Small intestine (tissue), 7 donors: ENCODE measurements at regions not wholly inside any gene's neighbourhood (a gene's known extent, or its start where the extent isn't known, plus 50 kb on each side); places are given as distances from the start of the nearest gene placed in this dataset.

ENCODE experiments used
- DNase-seq, 2 donors: peaks; one replicate each; pipeline versions ENCODE4 v3.0.0 to v3.0.0-alpha.2; 2013
- FAIRE-seq: peaks from 2 replicates; lab custom pipeline; 2012; peaks lifted over from hg19 to GRCh38; lab: Jason Lieb, UNC
- H3K27ac ChIP-seq, 3 donors: one replicate each; pipeline ENCODE4 v1.5.1; 2013; ENCODE audit warnings: low read length in 2 of 3, mild to moderate bottlenecking in 2 of 3, control low read depth in 1 of 3, inconsistent platforms in 1 of 3, low read depth in 1 of 3, moderate library complexity in 1 of 3
- H3K27me3 ChIP-seq, 3 donors: one replicate each; pipeline ENCODE4 v1.6.1; 2013; ENCODE audit warnings: low read length in 3 of 3, inconsistent platforms in 1 of 3; ENCODE audit not compliant: control insufficient read depth in 3 of 3, insufficient read depth in 3 of 3
- H3K36me3 ChIP-seq, 3 donors: one replicate each; pipeline ENCODE4 v1.6.1; 2013; ENCODE audit warnings: low read length in 3 of 3, inconsistent platforms in 1 of 3, low read depth in 1 of 3, mild to moderate bottlenecking in 1 of 3, moderate library complexity in 1 of 3; ENCODE audit not compliant: control insufficient read depth in 3 of 3, insufficient read depth in 2 of 3
- H3K4me1 ChIP-seq, 3 donors: one replicate each; pipeline ENCODE4 v1.6.1; 2013; ENCODE audit warnings: low read length in 2 of 3, inconsistent platforms in 1 of 3, low read depth in 1 of 3, mild to moderate bottlenecking in 1 of 3, moderate library complexity in 1 of 3; ENCODE audit not compliant: control insufficient read depth in 3 of 3, insufficient read depth in 2 of 3
- H3K4me3 ChIP-seq, 3 donors: one replicate each; pipeline ENCODE4 v1.5.1; 2013; ENCODE audit warnings: low read length in 3 of 3, control low read depth in 1 of 3, inconsistent platforms in 1 of 3, low read depth in 1 of 3, mild to moderate bottlenecking in 1 of 3, moderate library complexity in 1 of 3
- H3K9me3 ChIP-seq, 2 donors: one replicate each; pipeline ENCODE4 v1.6.1; 2013; ENCODE audit warnings: low read depth in 1 of 2, low read length in 1 of 2; ENCODE audit not compliant: control insufficient read depth in 2 of 2, insufficient read depth in 1 of 2
- WGBS, 3 donors: extraction: QIAGEN DNeasy Blood & Tissue Kit; methylation state at CpG; one replicate each; pipeline ENCODE4 v1.1.7; 2013; 5-methylcytosine and 5-hydroxymethylcytosine counted together
- donor health status: healthy with polysubstance abuse.
- donor health status: control.
- donor health status: control.
- donor health status: Bipolar disorder and iron deficiency.
- donor health status: healthy.

- DNase-seq (no peak), FAIRE-seq (no peak)
- 51 to 52% (median 51%) methylated on average over 2 of the region's 2 CpGs for WGBS, 3 donors
- Histone ChIP-seq H3K9me3 (no peaks in the 10 kb centered on the region), H3K4me3 (no peak overlapping the region), H3K4me1 (no peaks in the 10 kb centered on the region), H3K27me3 (no peaks in the 10 kb centered on the region), H3K36me3 (no peaks in the 10 kb centered on the region), H3K27ac (no peak overlapping the region)
Measured at GRCh38 chr3:148054999-148055398, 642.7 kb upstream of the AGTR1 start.

GRCh38 chr3:148062590-148062989 is 635.1 kb upstream of the AGTR1 start:
- no peaks in the 10 kb centered on the region for H3K9me3 ChIP-seq
- no peaks in the 10 kb centered on the region for H3K36me3 ChIP-seq
- no peak for DNase-seq
- H3K4me3 ChIP-seq: no peak overlapping the region
- no peaks in the 10 kb centered on the region for H3K27me3 ChIP-seq
- 50 to 76% (median 53%) methylated on average over 1 of the region's 1 CpG for WGBS, 3 donors
- H3K4me1 ChIP-seq: no peaks in the 10 kb centered on the region
- FAIRE-seq: no peak
- H3K27ac ChIP-seq: no peak overlapping the region

- no peak for DNase-seq
- Histone ChIP-seq H3K9me3 (no peaks in the 10 kb centered on the region), H3K27me3 (no peaks in the 10 kb centered on the region), H3K27ac (no peak overlapping the region), H3K4me3 (no peak overlapping the region), H3K4me1 (no peaks in the 10 kb centered on the region), H3K36me3 (no peaks in the 10 kb centered on the region)
- 68 to 75% (median 69%) methylated on average over 1 of the region's 1 CpG for WGBS, 3 donors
- peak; percentile 39 for FAIRE-seq
Measured at GRCh38 chr3:148066802-148067201, 630.9 kb upstream of the AGTR1 start.

- no peak overlapping the region for H3K4me3 ChIP-seq
- no peak overlapping the region for H3K27ac ChIP-seq
- H3K27me3 ChIP-seq: no peaks in the 10 kb centered on the region
- DNase-seq: no peak
- no peaks in the 10 kb centered on the region for H3K36me3 ChIP-seq
- no peaks in the 10 kb centered on the region for H3K9me3 ChIP-seq
- WGBS, 3 donors: 5 to 41% (median 16%) methylated on average over 1 of the region's 1 CpG
- FAIRE-seq: no peak
- H3K4me1 ChIP-seq: no peaks in the 10 kb centered on the region
Measured at GRCh38 chr3:148068466-148068865, 629.2 kb upstream of the AGTR1 start.

- no peaks in the 10 kb centered on the region for H3K9me3 ChIP-seq
- no peaks in the 10 kb centered on the region for H3K36me3 ChIP-seq
- no peaks in the 10 kb centered on the region for H3K27me3 ChIP-seq
- no peak overlapping the region for H3K4me3 ChIP-seq
- no peak for FAIRE-seq
- no peak overlapping the region for H3K27ac ChIP-seq
- no peak for DNase-seq
- H3K4me1 ChIP-seq: no peaks in the 10 kb centered on the region
- 73 to 84% (median 80%) methylated on average over 3 of the region's 3 CpGs for WGBS, 3 donors
Measured at GRCh38 chr3:148070041-148070440, 627.7 kb upstream of the AGTR1 start.

GRCh38 chr3:148073721-148074456 is 623.8 kb upstream of the AGTR1 start:
- H3K36me3 ChIP-seq: no peaks in the 10 kb centered on the region
- H3K9me3 ChIP-seq: no peaks in the 10 kb centered on the region
- H3K4me3 ChIP-seq: no peak overlapping the region
- no peak overlapping the region for H3K27ac ChIP-seq
- DNase-seq (no peak), FAIRE-seq (no peak)
- no peaks in the 10 kb centered on the region for H3K27me3 ChIP-seq
- H3K4me1 ChIP-seq: no peaks in the 10 kb centered on the region
- 60 to 77% (median 64%) methylated on average over 4 of the region's 4 CpGs for WGBS, 3 donors

- FAIRE-seq (no peak), DNase-seq (no peak)
- Histone ChIP-seq H3K4me1 (no peaks in the 10 kb centered on the region), H3K27me3 (no peaks in the 10 kb centered on the region), H3K4me3 (no peak overlapping the region), H3K27ac (no peak overlapping the region), H3K9me3 (no peaks in the 10 kb centered on the region), H3K36me3 (no peaks in the 10 kb centered on the region)
- WGBS, 3 donors: 67 to 82% (median 67%) methylated on average over 2 of the region's 2 CpGs
Measured at GRCh38 chr3:148074946-148075345, 622.8 kb upstream of the AGTR1 start.

- DNase-seq: peak; percentile 6 to 12
Measured at GRCh38 chr3:148075771-148076716, 621.7 kb upstream of the AGTR1 start.

More at GRCh38 chr3:148075771-148076716, 621.7 kb upstream of the AGTR1 start:
- Histone ChIP-seq H3K9me3 (no peaks in the 10 kb centered on the region), H3K36me3 (no peaks in the 10 kb centered on the region), H3K27ac (no peak overlapping the region), H3K4me1 (no peaks in the 10 kb centered on the region), H3K27me3 (no peaks in the 10 kb centered on the region), H3K4me3 (no peak overlapping the region)
- FAIRE-seq: no peak
- WGBS, 3 donors: 42 to 55% (median 53%) methylated on average over 5 of the region's 5 CpGs
